ENCODE measurements at regions not wholly inside any gene's neighbourhood (a gene's known extent, or its start where the extent isn't known, plus 50 kb on each side); places are given as distances from the start of the nearest gene placed in this dataset.
"Not testable (repeated sequence)": the region's sequence is repeated elsewhere in the genome, so short reads cannot be mapped to it uniquely, and the experiment has no call there.

DNA sequence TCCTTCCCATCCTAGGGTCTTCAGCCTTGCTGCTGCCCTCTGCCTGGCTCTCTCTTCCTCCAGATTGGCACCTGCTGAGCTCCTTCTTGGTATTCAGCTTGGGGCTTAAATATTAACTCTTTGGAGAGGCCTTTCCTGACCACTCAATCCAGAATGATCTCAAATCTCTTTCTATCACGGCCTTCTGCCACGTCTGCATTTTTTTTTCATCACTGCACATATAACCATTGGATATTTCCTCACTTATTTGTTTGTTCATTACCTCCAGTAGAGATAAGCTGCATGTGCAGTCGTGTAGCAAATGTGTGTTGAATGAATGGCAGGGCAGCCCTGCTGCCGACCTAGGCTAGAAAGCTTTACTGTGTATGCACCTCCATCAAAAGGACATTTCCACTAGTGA lies 51.6 kb upstream of the MPP7 start:
- Mint-ChIP-seq H3K36me3 (ENCODE audit: low read depth) (no peaks in the 10 kb centered on the region), H3K27me3 (ENCODE audit: low read depth) (peaks cover 3% of the 10 kb centered on the region), H3K4me1 (ENCODE audit: low read depth) (no peaks in the 10 kb centered on the region), H3K4me3 (no peak overlapping the region), H3K27ac (no peak overlapping the region), H3K9me3 (no peaks in the 10 kb centered on the region)

- Mint-ChIP-seq H3K4me1 (ENCODE audit: low read depth) (no peaks in the 10 kb centered on the region), H3K27ac (no peak overlapping the region), H3K27me3 (ENCODE audit: low read depth) (peaks cover 7% of the 10 kb centered on the region), H3K4me3 (no peak overlapping the region), H3K9me3 (no peaks in the 10 kb centered on the region), H3K36me3 (ENCODE audit: low read depth) (no peaks in the 10 kb centered on the region)
Measured at GRCh38 chr10:28355376-28355775, 52.5 kb upstream of the MPP7 start.

DNA sequence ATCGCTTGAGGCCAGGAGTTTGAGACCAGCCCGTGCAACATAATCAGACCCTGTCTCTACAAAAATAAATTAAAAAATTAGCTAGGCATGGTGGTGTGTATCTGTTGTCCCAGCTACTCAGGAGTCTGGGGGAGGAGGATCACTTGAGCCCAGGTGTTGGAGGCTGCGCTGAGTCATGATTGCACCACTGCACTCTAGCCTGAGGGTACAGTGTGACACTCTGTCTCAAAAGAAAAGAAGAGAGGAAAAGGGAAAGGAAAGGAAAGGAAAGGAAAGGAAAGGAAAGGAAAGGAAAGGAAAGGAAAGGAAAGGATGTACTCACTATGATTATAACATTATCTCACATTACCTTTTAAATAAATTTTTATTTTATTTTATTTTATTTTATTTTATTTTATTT lies 56.5 kb upstream of the MPP7 start:
- Mint-ChIP-seq H3K9me3 (no peaks in the 10 kb centered on the region), H3K27ac (no peak overlapping the region), H3K36me3 (ENCODE audit: low read depth) (no peaks in the 10 kb centered on the region), H3K27me3 (ENCODE audit: low read depth) (peaks cover 8% of the 10 kb centered on the region), H3K4me1 (ENCODE audit: low read depth) (no peaks in the 10 kb centered on the region), H3K4me3 (no peak overlapping the region)

DNA sequence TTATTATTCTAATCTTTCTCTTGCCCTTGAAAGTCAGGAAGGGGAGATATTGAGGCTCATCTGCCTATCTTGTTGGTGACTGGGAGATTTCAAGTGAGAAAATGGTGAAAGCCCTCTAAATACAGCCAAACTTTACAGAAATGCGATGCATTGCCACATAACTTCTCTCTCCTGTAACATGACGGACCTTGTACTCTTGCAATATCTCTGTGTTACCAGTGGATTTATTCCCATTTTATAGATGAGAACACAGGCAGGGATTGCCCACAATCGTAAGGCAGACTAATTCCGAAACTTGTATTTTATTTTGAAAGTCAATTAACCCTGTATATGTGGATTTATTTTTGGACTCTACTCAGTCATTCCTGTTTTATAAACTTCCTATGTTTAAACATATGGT lies 57.3 kb upstream of the MPP7 start:
- Mint-ChIP-seq H3K36me3 (ENCODE audit: low read depth) (no peaks in the 10 kb centered on the region), H3K27me3 (ENCODE audit: low read depth) (peaks cover 9% of the 10 kb centered on the region), H3K9me3 (no peaks in the 10 kb centered on the region), H3K27ac (no peak overlapping the region), H3K4me1 (ENCODE audit: low read depth) (no peaks in the 10 kb centered on the region), H3K4me3 (no peak overlapping the region)

- H3K4me3 Mint-ChIP-seq, result no peak overlapping the region
- peaks cover 3% of the 10 kb centered on the region for H3K36me3 Mint-ChIP-seq (ENCODE audit: low read depth)
- H3K4me1 Mint-ChIP-seq (ENCODE audit: low read depth), result peaks cover 17% of the 10 kb centered on the region
- no peak overlapping the region for H3K27ac Mint-ChIP-seq
- H3K27me3 Mint-ChIP-seq (ENCODE audit: low read depth), result peaks cover 19% of the 10 kb centered on the region
- no peaks in the 10 kb centered on the region for H3K9me3 Mint-ChIP-seq
Measured at GRCh38 chr10:28363376-28363775, 60.5 kb upstream of the MPP7 start.

DNA sequence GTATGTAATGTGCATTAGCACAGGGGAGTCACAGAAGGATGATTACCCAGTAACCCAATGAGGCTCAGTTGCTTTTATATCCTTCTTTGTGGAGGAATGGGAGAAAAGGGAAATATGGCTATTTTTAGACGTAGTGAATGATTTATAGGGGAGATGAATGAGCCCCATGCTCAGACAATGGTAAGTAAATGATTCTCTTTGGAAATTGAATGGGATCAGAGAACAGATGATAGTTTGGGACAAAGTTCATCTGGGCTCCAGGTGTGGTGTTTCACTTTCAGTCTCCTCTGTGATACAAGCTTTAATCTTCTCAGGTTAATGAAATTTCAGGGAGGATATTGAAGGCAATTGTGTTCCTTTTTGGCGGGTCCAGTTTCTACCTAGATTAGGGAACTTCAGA lies 63.0 kb upstream of the MPP7 start:
- peaks cover 5% of the 10 kb centered on the region for H3K36me3 Mint-ChIP-seq (ENCODE audit: low read depth)
- H3K27ac Mint-ChIP-seq, result peak overlapping the region; percentile 85
- peaks cover 14% of the 10 kb centered on the region for H3K27me3 Mint-ChIP-seq (ENCODE audit: low read depth)
- H3K4me1 Mint-ChIP-seq (ENCODE audit: low read depth), result peaks cover 20% of the 10 kb centered on the region
- H3K4me3 Mint-ChIP-seq, result peak overlapping the region; percentile 14
- no peaks in the 10 kb centered on the region for H3K9me3 Mint-ChIP-seq

GRCh38 chr10:28366994-28367393 lies 64.1 kb upstream of the MPP7 start:
- peaks cover 18% of the 10 kb centered on the region for H3K27me3 Mint-ChIP-seq (ENCODE audit: low read depth)
- peak overlapping the region; percentile 84 for H3K27ac Mint-ChIP-seq
- H3K9me3 Mint-ChIP-seq, result peaks cover 5% of the 10 kb centered on the region
- no peak overlapping the region for H3K4me3 Mint-ChIP-seq
- H3K36me3 Mint-ChIP-seq (ENCODE audit: low read depth), result peaks cover 5% of the 10 kb centered on the region
- peaks cover 20% of the 10 kb centered on the region for H3K4me1 Mint-ChIP-seq (ENCODE audit: low read depth)

GRCh38 chr10:28367413-28367812 lies 64.5 kb upstream of the MPP7 start:
- peak overlapping the region; percentile 84 for H3K27ac Mint-ChIP-seq

DNA sequence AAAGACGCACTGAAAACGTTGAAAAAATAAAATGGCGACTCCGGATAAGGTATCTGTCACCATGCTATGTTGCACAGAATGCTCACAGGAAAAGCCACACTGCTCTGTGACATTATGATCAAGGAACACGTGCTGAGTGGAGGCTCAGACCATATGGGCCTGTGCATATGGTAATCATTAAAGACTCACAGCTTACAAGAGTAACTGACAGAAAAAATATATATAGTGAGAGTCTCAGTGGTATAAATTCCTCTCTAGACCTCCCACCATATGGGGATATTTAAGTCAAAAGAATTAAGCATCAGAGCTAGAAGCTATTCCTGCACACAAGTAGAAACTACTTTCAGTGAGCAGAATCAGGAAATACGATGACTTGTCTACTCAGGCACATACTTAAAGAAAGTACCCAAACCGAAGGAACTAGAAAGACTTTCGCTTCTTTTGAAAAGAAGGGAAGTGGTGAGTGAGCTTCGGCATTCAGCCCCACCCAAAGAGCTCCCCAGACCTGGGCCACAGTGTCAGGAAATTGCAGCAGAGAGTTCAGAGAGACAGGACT lies 65.1 kb upstream of the MPP7 start:
- H3K27me3 Mint-ChIP-seq (ENCODE audit: low read depth), result peaks cover 18% of the 10 kb centered on the region

More at GRCh38 chr10:28367413-28367812, 64.5 kb upstream of the MPP7 start:
- Mint-ChIP-seq H3K36me3 (ENCODE audit: low read depth) (peaks cover 5% of the 10 kb centered on the region), H3K4me3 (peak overlapping the region; percentile 21), H3K4me1 (ENCODE audit: low read depth) (peaks cover 20% of the 10 kb centered on the region), H3K27me3 (ENCODE audit: low read depth) (peaks cover 18% of the 10 kb centered on the region), H3K9me3 (peaks cover 5% of the 10 kb centered on the region)

GRCh38 chr10:28370107-28370835 lies 67.4 kb upstream of the MPP7 start:
- Mint-ChIP-seq H3K4me3 (no peak overlapping the region), H3K4me1 (ENCODE audit: low read depth) (peaks cover 19% of the 10 kb centered on the region), H3K36me3 (ENCODE audit: low read depth) (peaks cover 5% of the 10 kb centered on the region), H3K9me3 (peaks cover 5% of the 10 kb centered on the region), H3K27ac (peak overlapping the region; percentile 5), H3K27me3 (ENCODE audit: low read depth) (peaks cover 16% of the 10 kb centered on the region)

More for the DNA sequence above, 65.1 kb upstream of the MPP7 start:
- H3K9me3 Mint-ChIP-seq, result peaks cover 5% of the 10 kb centered on the region
- peak overlapping the region; percentile 65 for H3K4me3 Mint-ChIP-seq
- H3K27ac Mint-ChIP-seq, result peak overlapping the region; percentile 84
- peaks cover 20% of the 10 kb centered on the region for H3K4me1 Mint-ChIP-seq (ENCODE audit: low read depth)
- H3K36me3 Mint-ChIP-seq (ENCODE audit: low read depth), result peaks cover 5% of the 10 kb centered on the region

- H3K27ac Mint-ChIP-seq, result not testable (repeated sequence)
Measured at GRCh38 chr10:28371638-28372037, 68.8 kb upstream of the MPP7 start.

GRCh38 chr10:28374036-28374435 lies 71.2 kb upstream of the MPP7 start:
- Mint-ChIP-seq H3K27me3 (ENCODE audit: low read depth) (peaks cover 19% of the 10 kb centered on the region), H3K4me1 (ENCODE audit: low read depth) (peaks cover 1% of the 10 kb centered on the region), H3K36me3 (ENCODE audit: low read depth) (peaks cover 2% of the 10 kb centered on the region), H3K27ac (no peak overlapping the region), H3K9me3 (peaks cover 5% of the 10 kb centered on the region), H3K4me3 (no peak overlapping the region)

More at GRCh38 chr10:28371638-28372037, 68.8 kb upstream of the MPP7 start:
- not testable (repeated sequence) for H3K4me3 Mint-ChIP-seq; H3K36me3 Mint-ChIP-seq (ENCODE audit: low read depth); H3K9me3 Mint-ChIP-seq
- peaks cover 11% of the 10 kb centered on the region for H3K4me1 Mint-ChIP-seq (ENCODE audit: low read depth)
- peaks cover 13% of the 10 kb centered on the region for H3K27me3 Mint-ChIP-seq (ENCODE audit: low read depth)

GRCh38 chr10:28375399-28376354 lies 72.8 kb upstream of the MPP7 start:
- H3K4me3 Mint-ChIP-seq, result no peak overlapping the region
- peaks cover 5% of the 10 kb centered on the region for H3K9me3 Mint-ChIP-seq
- peaks cover 18% of the 10 kb centered on the region for H3K27me3 Mint-ChIP-seq (ENCODE audit: low read depth)
- H3K4me1 Mint-ChIP-seq (ENCODE audit: low read depth), result peaks cover 6% of the 10 kb centered on the region
- H3K27ac Mint-ChIP-seq, result no peak overlapping the region
- no peaks in the 10 kb centered on the region for H3K36me3 Mint-ChIP-seq (ENCODE audit: low read depth)

- H3K27me3 Mint-ChIP-seq (ENCODE audit: low read depth), result peaks cover 12% of the 10 kb centered on the region
- peaks cover 11% of the 10 kb centered on the region for H3K4me1 Mint-ChIP-seq (ENCODE audit: low read depth)
- H3K27ac Mint-ChIP-seq, result no peak overlapping the region
- no peaks in the 10 kb centered on the region for H3K9me3 Mint-ChIP-seq
- no peak overlapping the region for H3K4me3 Mint-ChIP-seq
- no peaks in the 10 kb centered on the region for H3K36me3 Mint-ChIP-seq (ENCODE audit: low read depth)
Measured at GRCh38 chr10:28378986-28379585, 76.2 kb upstream of the MPP7 start.
